HCT116 (cell line): ENCODE measurements at regions not wholly inside any gene's neighbourhood (a gene's known extent, or its start where the extent isn't known, plus 50 kb on each side); places are given as distances from the start of the nearest gene placed in this dataset.

Source experiments
- ATAC-seq: fragments of 200-7000 bp; cut with Tn5 transposase; 2 replicates; pipeline ENCODE4 v1.9.1; 2020; ENCODE audit warnings: mild to moderate bottlenecking, moderate library complexity
- BruUV-seq: library from RNA; stranded (reverse); fragments of 400-500 nt; replicated peaks from 2 replicates; lab custom pipeline; 2021; lab: Mats Ljungman, UMichigan
- CTCF ChIA-PET: fragments of 300-600 bp; sonication (Branson Sonifier 250); formaldehyde crosslinking; loops from one replicate; lab custom pipeline; 2021; ENCODE audit warnings: antibody characterized with exemption; lab: Charles Lee
- POLR2A ChIA-PET: fragments of 300-600, 350-600 bp; sonication (Branson Sonifier 250); formaldehyde crosslinking; loops from one replicate; lab custom pipeline; 2021; ENCODE audit warnings: antibody characterized with exemption; lab: Charles Lee
- RAD21 ChIA-PET, 2 experiments: fragments of 300-600 bp; sonication (Branson Sonifier 250); formaldehyde crosslinking; loops; one replicate each; lab custom pipeline; 2023; ENCODE audit warnings: low total read pairs in 2 of 2; ENCODE audit not compliant: uncharacterized antibody in 2 of 2, unreplicated experiment in 2 of 2, low non-redundant PET in 1 of 2; lab: Charles Lee
- DNase-seq: peaks from one replicate; pipeline ENCODE4 v3.0.0-alpha.2; 2010; ENCODE audit warnings: low read depth, low spot score
- H2AFZ ChIP-seq: fragments of 200-600 bp; shearing (Covaris generic), sonication (generic); 2 replicates; pipeline ENCODE4 v1.6.1; 2017; ENCODE audit warnings: low read depth, mixed run types, mixed read lengths, antibody characterized with exemption, low read length; ENCODE audit not compliant: poor library complexity, severe bottlenecking
- H3K27ac ChIP-seq: 2 replicates; pipeline ENCODE4 v1.5.1; 2012; ENCODE audit warnings: low read depth, low read length
- H3K27me3 ChIP-seq: fragments of 200-600 bp; sonication (generic); 2 replicates; pipeline ENCODE4 v1.6.1; 2016; ENCODE audit warnings: mixed run types, low read length, mixed read lengths; ENCODE audit not compliant: insufficient read depth
- H3K36me3 ChIP-seq, 2 experiments: fragments of 200-500 bp in 1 of 2; fragments of 200-600 bp in 1 of 2; sonication (Bioruptor generic) in 1 of 2; sonication (generic) in 1 of 2; 2 replicates each; pipeline versions ENCODE4 v1.5.1 to v1.6.1; 2014 to 2016; ENCODE audit warnings: low read length in 2 of 2, inconsistent platforms in 1 of 2, mixed read lengths in 1 of 2, mixed run types in 1 of 2; ENCODE audit not compliant: insufficient read depth in 2 of 2, control insufficient read depth in 1 of 2
- H3K4me1 ChIP-seq, 2 experiments: fragments of 200-600 bp in 1 of 2; sonication (generic) in 1 of 2; 2 replicates each; pipeline versions ENCODE4 v1.5.1 to v1.6.1; 2012 to 2017; ENCODE audit warnings: low read length in 2 of 2, inconsistent platforms in 1 of 2, mild to moderate bottlenecking in 1 of 2, mixed read lengths in 1 of 2, mixed run types in 1 of 2, moderate library complexity in 1 of 2; ENCODE audit not compliant: insufficient read depth in 2 of 2, control insufficient read depth in 1 of 2
- H3K4me2 ChIP-seq: fragments of 200-600 bp; sonication (generic); 2 replicates; pipeline ENCODE4 v1.6.1; 2017; ENCODE audit warnings: mixed run types, low read length, mixed read lengths
- H3K4me3 ChIP-seq, 2 experiments: fragments of 200-600 bp in 1 of 2; sonication (generic) in 1 of 2; replicated peaks in 1 of 2; 2 replicates each; pipeline ENCODE4 v1.5.1; 2011 to 2016; ENCODE audit warnings: low read length in 2 of 2, control low read depth in 1 of 2, low read depth in 1 of 2, mild to moderate bottlenecking in 1 of 2, mixed read lengths in 1 of 2, mixed run types in 1 of 2
- H3K79me2 ChIP-seq: fragments of 200-600 bp; sonication (generic); 2 replicates; pipeline ENCODE4 v1.6.1; 2017; ENCODE audit warnings: mild to moderate bottlenecking, mixed run types, low read length, moderate library complexity, mixed read lengths; ENCODE audit not compliant: insufficient read depth
- H3K9ac ChIP-seq: fragments of 200-600 bp; sonication (generic); 2 replicates; pipeline ENCODE4 v1.6.1; 2016; ENCODE audit warnings: low read length, mixed read lengths
- H3K9me2 ChIP-seq: fragments of 200-600 bp; sonication (generic), shearing (Covaris generic); 2 replicates; pipeline ENCODE4 v1.6.1; 2017; ENCODE audit warnings: mixed run types, mild to moderate bottlenecking, moderate library complexity; ENCODE audit not compliant: insufficient read depth
- H3K9me3 ChIP-seq, 2 experiments: fragments of 200-500 bp in 1 of 2; fragments of 200-600 bp in 1 of 2; sonication (Bioruptor generic) in 1 of 2; sonication (generic) in 1 of 2; 2 replicates each; pipeline ENCODE4 v1.6.1; 2014 to 2017; ENCODE audit warnings: low read length in 2 of 2, mixed read lengths in 2 of 2, inconsistent platforms in 1 of 2, low read depth in 1 of 2, mild to moderate bottlenecking in 1 of 2, mixed run types in 1 of 2, moderate library complexity in 1 of 2; ENCODE audit not compliant: control insufficient read depth in 1 of 2, insufficient read depth in 1 of 2
- H4K20me1 ChIP-seq: fragments of 200-600 bp; sonication (generic), shearing (Covaris generic); 2 replicates; pipeline ENCODE4 v1.6.1; 2017; ENCODE audit warnings: mixed run types, mild to moderate bottlenecking, moderate library complexity; ENCODE audit not compliant: insufficient read depth
- CBX3 ChIP-seq: IDR thresholded peaks from 2 replicates; pipeline ENCODE4 v1.6.1; 2012; ENCODE audit warnings: low read depth
- CEBPB ChIP-seq: IDR thresholded peaks from 2 replicates; pipeline ENCODE4 v1.6.1; 2012; ENCODE audit warnings: low read depth
- CTCF ChIP-seq, 3 experiments: fragments of 200-600 bp in 1 of 3; sonication (generic) in 1 of 3; IDR thresholded peaks in 2 of 3; conservative IDR thresholded peaks in 1 of 3; 2 replicates each; pipeline ENCODE4 v1.5.1; 2012 to 2017; ENCODE audit warnings: low read depth in 2 of 3, low read length in 2 of 3, antibody characterized with exemption in 1 of 3, borderline replicate concordance in 1 of 3, control low read depth in 1 of 3, mild to moderate bottlenecking in 1 of 3, mixed read lengths in 1 of 3, mixed run types in 1 of 3, moderate library complexity in 1 of 3; ENCODE audit not compliant: insufficient read depth in 1 of 3
- EGR1 ChIP-seq: IDR thresholded peaks from 2 replicates; pipeline ENCODE4 v1.6.1; 2012; ENCODE audit warnings: low read depth
- ELF1 ChIP-seq: IDR thresholded peaks from 2 replicates; pipeline ENCODE4 v1.6.1; 2012; ENCODE audit warnings: low read depth, borderline replicate concordance
- EZH2 ChIP-seq: fragments of 200-600 bp; sonication (generic); IDR thresholded peaks from 2 replicates; pipeline ENCODE4 v1.6.1; 2017; ENCODE audit warnings: antibody characterized with exemption, mixed run types
- EZH2phosphoT487 ChIP-seq: fragments of 200-600 bp; IDR thresholded peaks from 2 replicates; pipeline ENCODE4 v1.6.1; 2018; ENCODE audit warnings: antibody characterized with exemption, borderline replicate concordance
- FOSL1 ChIP-seq: IDR thresholded peaks from 2 replicates; pipeline ENCODE4 v1.6.1; 2012; ENCODE audit warnings: low read depth
- MAX ChIP-seq: IDR thresholded peaks from 2 replicates; pipeline ENCODE4 v1.6.1; 2012
- POLR2A ChIP-seq: IDR thresholded peaks from 2 replicates; pipeline ENCODE4 v1.7.0; 2011; ENCODE audit warnings: borderline replicate concordance; ENCODE audit not compliant: insufficient read depth, insufficient read length; ENCODE audit errors: extremely low read depth
- RAD21 ChIP-seq: IDR thresholded peaks from 2 replicates; pipeline ENCODE4 v1.6.1; 2012; ENCODE audit warnings: low read depth, mild to moderate bottlenecking
- SIN3A ChIP-seq: IDR thresholded peaks from 2 replicates; pipeline ENCODE4 v1.6.1; 2012; ENCODE audit warnings: low read depth
- SP1 ChIP-seq: IDR thresholded peaks from 2 replicates; pipeline ENCODE4 v1.6.1; 2012; ENCODE audit warnings: low read depth
- TCF7L2 ChIP-seq: IDR thresholded peaks from 2 replicates; pipeline ENCODE4 v1.7.0; 2011; ENCODE audit warnings: borderline replicate concordance, inconsistent platforms; ENCODE audit not compliant: insufficient read depth, insufficient read length; ENCODE audit errors: extremely low read depth
- YY1 ChIP-seq: IDR thresholded peaks from 2 replicates; pipeline ENCODE4 v1.6.1; 2011; ENCODE audit warnings: low read length, low read depth, moderate library complexity, mild to moderate bottlenecking; ENCODE audit not compliant: insufficient replicate concordance; ENCODE audit errors: extremely low read depth
- ZFX ChIP-seq: fragments of 450-650 bp; IDR thresholded peaks from 2 replicates; pipeline ENCODE4 v1.6.1; 2017
- ZNF274 ChIP-seq: fragments of 200-500 bp; sonication (Bioruptor generic); IDR thresholded peaks from 2 replicates; pipeline ENCODE4 v1.6.1; 2014; ENCODE audit warnings: mild to moderate bottlenecking, low read depth, low read length, inconsistent platforms
- intact Hi-C: fragments of 100-400 bp; cut with micrococcal nuclease; formaldehyde crosslinking; loops from 2 replicates; pipeline ENCODE4 v1.10.0; 2022
- TF ChIP-seq, protein P1 (sequence below): IDR thresholded peaks from 2 replicates; pipeline ENCODE4 v1.6.1; 2012

- ChIA-PET RAD21 (no interaction called here), POLR2A (no interaction called here), CTCF (no interaction called here)
- no peaks in the 10 kb centered on the region for H3K36me3 ChIP-seq
- TF ChIP-seq ZNF274 (no peak), MAX (no peak), TCF7L2 (no peak), CEBPB (no peak), SP1 (no peak), EZH2 (no peak), EZH2phosphoT487 (no peak), CTCF (IDR thresholded peaks at IDR 0.05 in 2 of 3, conservative IDR thresholded peaks at IDR 0.05 in 1 of 3; ENCODE audit: borderline replicate concordance in 1 of 3, insufficient read depth in 1 of 3, low read depth in 2 of 3, low read length in 2 of 3) (no peak), POLR2A (no peak), ZFX (no peak), FOSL1 (no peak), SIN3A (no peak), EGR1 (no peak), ELF1 (no peak), CBX3 (no peak), YY1 (no peak), RAD21 (no peak)
- TF ChIP-seq, protein P1, sequence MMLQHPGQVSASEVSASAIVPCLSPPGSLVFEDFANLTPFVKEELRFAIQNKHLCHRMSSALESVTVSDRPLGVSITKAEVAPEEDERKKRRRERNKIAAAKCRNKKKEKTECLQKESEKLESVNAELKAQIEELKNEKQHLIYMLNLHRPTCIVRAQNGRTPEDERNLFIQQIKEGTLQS, result no peak
- BruUV-seq, result no TSS peak
- no peaks in the 10 kb centered on the region for H3K27me3 ChIP-seq
- DNase-seq, result no peak
- H4K20me1 ChIP-seq, result no peaks in the 10 kb centered on the region
- H3K9me3 ChIP-seq, result no peaks in the 10 kb centered on the region
- no peak overlapping the region for H3K9ac ChIP-seq
- no peak overlapping the region for H3K4me2 ChIP-seq
- H2AFZ ChIP-seq, result no peak overlapping the region
- no peaks in the 10 kb centered on the region for H3K79me2 ChIP-seq
- H3K27ac ChIP-seq, result no peak overlapping the region
- no peaks in the 10 kb centered on the region for H3K9me2 ChIP-seq
- intact Hi-C loops, result no loop called here
- H3K4me3 ChIP-seq, result no peak overlapping the region
- no peaks in the 10 kb centered on the region for H3K4me1 ChIP-seq
- ATAC-seq, result no peak
Observed at GRCh38 chr3:117587416-117587815, 877.8 kb downstream of the TUSC7 start.
